GM21423 (cell line): ENCODE measurements at regions not wholly inside any gene's neighbourhood (a gene's known extent, or its start where the extent isn't known, plus 50 kb on each side); places are given as distances from the start of the nearest gene placed in this dataset.
A peak's percentile ranks its signal among the peaks of the same experiment; 100 is the strongest.

Source experiments
- ATAC-seq: cut with Tn5 transposase; IDR thresholded peaks from one replicate; pipeline ENCODE4 v1.9.1; 2021; ENCODE audit warnings: mild to moderate bottlenecking, moderate library complexity; ENCODE audit not compliant: unreplicated experiment

DNA sequence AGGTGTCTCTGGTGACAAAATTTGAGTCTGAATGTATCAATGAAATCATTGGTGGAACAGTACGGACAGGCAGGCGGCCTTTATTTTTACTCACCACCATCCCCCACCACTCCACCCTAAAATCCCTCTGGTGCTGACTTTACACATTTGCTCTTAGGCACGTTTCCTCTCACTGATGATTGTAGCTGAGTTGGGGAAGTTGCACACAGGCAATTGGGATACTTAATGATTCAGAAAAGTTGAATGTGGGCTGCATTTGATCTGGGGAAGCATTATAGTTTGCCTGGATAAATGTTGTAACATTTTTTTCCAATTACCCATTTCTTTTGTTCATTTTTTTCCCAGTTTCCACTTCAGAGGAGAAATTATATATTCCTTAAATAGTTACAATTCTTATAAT is 658.4 kb downstream of the TLR4 start:
- ATAC-seq = no peak

DNA sequence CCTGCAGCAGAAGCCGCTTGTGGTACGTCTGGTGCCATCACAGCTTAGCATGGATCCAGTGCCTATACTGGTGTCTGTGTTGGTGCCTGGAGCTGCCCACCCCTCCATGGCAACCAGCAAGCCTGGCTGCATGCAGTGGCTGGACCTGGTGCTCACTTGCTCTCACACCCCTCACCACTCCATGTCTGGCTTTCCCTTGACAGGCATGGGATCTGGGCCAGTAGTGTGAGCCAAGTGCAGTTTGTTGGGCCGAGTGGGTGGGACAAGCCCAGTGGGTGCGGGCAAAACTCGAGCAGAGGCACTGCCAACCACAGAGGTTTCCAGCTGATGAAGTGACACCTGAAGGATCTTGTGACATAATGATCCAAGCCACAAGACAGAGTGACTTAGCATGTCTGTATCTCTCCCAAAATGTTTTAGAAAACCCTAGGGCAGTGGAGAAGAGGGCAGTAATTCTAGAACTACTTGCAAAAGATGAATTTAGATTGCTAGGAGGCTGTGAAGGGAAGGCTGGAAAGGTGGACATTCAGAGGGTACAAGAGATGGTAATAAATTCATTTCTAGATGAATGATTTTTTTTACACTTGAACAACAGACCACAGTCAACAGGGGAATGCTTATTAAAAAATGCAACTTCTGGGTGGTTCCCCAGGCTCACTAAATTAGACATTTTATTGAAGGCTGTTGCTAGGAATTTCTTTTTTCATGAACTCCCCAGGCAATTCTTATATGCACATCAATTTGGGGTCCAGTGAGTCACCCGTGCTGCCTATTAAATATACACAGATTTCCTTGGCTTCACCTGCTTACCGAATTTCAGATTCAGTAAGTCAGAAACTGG is 660.3 kb downstream of the TLR4 start:
- ATAC-seq = peak; percentile 56

DNA sequence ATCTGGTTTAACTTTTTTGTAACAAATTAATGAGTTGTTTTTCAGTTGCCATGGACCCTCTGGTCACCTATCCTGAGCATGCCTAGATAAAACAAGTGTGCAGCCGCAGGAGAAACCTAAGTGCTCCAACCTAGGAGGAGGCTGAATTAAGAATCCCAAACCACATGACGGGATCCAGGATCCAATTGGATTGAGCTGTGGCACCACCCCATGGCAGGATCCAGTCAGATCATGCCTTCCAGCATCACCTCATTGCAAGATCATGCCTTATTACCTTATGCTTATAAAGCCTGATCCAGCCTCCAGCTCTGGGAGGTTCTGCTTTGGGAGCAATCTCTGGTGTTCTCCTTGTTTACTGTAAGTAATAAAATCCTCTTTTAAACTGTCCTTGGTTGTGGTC is 662.0 kb downstream of the TLR4 start:
- ATAC-seq = no peak

DNA sequence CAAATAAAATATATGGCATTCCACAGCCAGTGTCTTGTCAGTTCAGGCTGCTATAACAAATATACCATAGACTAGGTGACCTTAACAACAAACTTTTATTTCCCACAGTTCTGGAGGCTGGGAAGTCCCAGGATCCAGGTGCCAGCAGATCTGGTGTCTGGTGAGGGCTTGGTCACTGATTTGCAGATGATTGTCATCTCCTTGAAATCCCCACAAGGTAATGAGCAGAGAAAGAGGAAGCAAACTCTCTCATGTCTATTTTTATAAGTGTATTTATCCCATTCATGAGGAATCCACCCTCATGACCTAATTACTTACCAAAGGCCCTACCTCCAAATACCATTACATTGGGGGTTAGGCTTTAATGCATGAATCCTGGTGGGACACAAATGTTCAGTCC is 663.2 kb downstream of the TLR4 start:
- no peak for ATAC-seq

DNA sequence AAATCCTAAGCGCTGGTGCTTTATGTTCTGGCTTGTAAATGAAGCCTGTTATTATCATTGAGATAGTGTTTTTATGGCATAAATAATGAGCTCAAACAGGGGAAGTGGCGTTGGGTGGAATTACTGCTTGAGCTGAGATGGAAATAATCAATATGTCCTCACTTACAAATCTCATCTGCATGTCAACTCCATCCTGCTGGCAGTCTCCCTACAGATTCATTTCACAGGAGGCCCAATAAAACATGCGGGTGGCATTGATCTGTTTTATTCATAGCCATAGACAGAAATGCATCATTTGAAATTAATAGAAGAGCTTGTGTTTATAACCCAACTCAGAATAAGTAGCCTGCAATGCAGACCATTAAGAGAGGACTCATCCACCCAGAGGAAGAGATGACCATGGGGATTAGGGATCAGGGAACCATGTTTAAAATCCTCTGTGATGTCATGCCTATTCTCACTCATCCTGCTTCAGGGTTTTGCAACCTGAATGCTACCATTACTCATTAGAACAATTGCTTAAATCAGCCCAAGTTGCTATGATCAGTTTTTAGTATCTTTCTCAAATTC is 680.4 kb downstream of the TLR4 start:
- no peak for ATAC-seq

DNA sequence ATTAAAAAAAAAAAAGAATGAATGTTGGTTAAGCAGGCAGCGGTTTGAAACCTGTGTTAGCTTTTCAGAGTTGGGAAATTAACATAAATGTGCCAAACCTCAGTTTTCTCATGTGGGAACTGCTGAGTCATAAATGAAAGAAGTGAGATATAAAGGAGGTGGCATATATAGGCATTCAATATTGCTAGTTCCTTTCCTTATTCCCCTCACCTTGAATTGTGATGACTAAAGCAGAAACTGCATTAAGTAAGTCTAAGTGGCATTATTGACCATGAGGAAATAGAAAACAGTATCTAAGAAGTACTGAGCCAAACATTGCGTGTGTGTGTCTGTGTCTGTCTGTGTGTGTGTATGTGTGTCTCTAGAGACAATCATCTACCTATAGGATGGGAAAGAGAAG is 691.2 kb downstream of the TLR4 start:
- peak; percentile 89 for ATAC-seq

DNA sequence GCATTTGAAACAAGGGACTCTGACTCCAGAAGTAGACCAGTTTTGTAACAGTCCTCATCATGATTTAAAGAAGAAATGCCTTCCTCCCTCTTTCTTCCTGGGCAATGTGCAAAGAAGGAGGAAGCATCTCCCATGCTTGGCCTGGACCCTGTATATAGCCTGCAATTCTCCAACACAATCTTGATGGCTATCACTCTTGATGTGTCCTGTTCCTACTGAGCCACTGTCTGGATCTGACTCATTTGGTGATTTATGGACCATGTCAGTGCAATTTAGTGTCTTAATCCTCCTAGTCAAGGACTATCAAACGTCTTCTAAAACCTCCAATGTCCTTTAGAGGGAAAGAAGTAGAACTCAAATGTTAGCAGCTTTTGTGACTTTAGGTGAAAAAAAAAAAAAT is 697.3 kb downstream of the TLR4 start:
- no peak for ATAC-seq

DNA sequence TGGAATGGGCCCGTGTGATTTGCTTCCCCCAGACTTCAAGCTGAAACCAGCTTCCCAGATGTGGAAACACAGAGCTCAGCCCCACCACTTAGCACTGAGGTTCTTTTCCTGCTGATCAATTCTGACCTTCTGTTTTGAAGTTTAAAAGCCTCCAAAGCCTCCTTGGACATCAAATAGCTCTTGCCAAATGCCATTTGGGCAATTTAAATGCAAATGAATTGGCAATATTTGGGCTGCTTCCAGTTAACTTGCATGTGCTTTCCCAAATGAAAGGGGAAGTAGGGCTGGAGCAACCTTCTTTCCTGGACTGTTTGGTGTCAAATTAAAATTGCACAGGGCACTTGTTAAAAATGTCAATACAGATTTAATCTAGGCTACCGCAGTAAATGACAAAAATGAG is 710.5 kb downstream of the TLR4 start:
- ATAC-seq = no peak

DNA sequence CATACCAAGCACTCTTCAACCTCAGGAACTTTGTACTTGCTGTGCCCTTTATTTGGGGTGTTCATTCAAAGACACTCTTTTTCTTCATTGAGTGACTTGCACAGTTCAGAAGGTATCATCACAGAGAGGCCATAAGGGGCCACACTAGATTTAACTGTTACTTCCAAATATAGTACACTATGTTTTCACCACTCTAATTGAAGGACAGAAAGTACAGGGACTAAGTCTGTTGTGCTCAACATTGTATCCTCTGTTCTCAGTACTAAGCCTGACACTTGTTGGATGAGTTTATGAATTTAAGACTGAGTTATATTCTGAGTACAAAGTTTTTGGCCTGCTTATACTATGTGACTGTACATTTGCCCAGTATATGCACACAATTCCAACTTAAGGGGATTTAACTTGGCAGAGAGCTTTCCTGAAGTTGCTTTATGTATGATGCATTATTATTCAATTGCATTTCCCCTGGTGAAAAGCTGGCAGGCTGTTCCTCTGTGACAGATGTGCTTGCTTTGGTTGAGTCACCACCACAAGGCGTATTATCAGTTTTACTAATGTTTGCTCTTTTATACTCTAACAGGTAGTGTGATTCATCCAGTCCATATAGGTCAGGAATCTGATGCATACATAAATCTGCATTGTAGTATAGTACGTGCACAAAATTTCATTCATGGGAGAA is 714.8 kb downstream of the TLR4 start:
- no peak for ATAC-seq

DNA sequence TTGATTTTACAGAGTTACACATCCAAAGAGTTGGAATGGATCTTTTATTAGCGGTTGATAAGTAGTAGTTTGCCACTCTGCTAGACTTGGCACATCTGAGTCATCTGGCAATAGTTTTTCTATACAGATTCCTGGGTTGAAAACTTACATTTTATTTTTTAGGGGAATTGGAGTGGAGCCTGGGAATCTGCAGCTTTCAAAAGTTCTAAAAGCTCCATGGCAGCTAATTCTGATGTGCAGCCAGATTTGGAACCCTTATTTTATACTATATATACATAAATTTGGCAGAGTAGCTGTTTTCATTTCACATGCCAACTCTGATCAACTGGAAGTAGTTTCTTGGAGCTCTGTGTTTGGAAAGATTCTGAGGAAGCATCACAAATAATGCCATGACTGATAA is 715.5 kb downstream of the TLR4 start:
- no peak for ATAC-seq

DNA sequence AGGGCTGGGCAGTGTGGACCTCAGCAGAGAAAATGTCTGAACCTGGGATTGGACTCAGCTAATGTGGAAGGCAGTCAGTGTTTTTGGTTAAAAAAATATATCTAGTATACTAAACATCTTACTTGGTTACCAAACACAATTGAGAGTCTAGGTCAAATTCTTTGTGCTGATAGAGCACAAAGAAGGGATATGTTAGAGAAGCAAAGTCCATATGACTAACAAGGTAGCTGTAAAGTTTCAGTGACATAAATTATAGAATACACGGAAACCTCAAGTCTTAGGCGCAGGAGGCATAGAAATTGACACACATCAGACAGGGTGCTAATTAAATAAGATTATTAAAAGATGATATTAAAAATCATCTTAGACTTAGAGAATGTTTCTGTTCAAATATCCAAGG is 718.3 kb downstream of the TLR4 start:
- ATAC-seq = no peak

DNA sequence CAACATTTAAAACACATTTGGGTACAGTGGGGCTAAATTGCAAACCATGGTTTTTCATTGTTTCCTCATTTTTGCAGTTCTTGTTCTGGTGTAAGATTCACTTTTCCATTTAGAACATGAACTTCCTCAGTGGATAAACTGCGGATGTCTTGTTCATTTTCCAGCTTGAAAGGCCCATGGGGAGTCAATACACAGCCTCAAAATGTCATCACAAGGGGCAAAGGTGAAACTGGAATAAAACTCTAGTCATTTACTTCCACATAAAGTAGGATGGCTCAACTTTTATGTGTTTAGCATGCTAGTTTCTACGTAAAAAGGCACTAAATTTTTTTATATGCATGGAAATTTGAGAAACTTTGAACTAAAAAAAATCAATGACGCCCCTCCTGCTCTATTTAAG is 718.8 kb downstream of the TLR4 start:
- ATAC-seq = no peak

DNA sequence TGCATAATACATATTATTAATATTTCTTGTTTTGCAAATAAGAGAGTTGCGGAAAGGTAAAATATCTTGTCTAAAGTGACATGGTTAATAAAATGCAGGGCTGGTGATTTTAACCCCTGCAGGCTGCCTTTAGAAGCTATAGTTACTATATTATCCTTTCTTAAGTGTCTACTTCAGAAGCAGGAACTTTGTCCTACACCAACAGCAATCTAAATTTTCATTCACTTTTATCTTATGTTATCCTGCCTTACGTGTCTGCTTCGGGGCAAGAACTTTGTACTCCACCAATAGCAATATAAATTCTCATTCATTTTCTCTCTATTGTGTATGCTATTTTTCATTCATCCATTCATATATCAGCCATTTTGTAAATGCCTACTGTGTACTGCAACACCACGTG is 719.5 kb downstream of the TLR4 start:
- no peak for ATAC-seq

DNA sequence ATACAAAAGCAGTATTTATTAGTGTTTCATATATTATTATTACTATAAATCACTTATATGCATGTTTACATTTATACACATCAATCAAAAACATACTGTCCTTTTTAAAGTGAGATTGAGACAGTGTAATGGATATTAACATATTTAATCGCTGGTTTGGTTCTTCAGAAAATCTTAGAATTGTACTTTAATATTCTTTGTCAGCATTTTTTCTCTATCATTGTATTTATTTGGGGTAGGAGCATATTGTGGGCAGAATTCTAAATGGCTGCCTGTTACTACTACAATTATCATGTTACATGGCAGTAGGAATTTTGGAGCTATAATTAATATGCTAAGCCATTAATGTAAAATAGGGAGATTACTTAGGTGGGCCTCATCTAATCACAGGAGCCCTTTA is 722.6 kb downstream of the TLR4 start:
- no peak for ATAC-seq

DNA sequence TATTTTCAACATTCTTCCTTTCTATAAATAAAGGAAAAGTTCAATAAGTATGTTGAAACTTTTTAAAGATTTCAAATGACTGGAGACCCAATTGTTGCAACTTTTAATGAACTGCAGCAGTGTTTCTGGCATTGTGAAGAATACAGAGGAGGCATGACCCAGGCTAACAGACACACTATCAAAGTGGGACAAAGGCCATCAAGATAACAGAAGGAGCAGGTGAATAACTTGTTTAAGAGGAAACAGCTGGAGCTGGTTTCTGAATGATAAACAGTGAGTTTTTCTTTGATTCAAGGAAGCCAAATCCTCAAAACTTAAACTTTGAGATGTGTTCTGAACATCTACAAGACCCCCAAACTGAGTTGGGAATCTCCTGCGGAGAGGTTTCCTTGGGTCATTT is 734.6 kb downstream of the TLR4 start:
- no peak for ATAC-seq

DNA sequence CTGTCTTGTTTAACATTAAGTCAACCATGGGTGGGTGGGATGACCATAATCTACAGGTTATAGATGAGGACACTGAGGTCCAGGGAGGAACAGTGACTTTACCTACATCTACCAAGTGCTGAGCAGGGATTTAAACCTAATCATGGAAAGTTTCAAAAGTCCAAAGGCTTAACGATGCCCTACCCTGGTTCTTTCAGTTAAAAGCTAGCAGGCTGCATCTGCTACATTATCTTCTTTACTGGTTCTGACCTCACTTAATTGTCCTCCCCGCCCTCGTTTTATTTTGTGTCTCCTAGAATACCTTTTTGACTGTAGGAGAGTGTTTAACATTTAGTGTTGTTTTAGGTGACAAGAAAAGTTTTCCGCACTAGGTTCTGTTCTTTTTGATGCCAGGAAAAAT is 735.2 kb downstream of the TLR4 start:
- ATAC-seq = no peak

DNA sequence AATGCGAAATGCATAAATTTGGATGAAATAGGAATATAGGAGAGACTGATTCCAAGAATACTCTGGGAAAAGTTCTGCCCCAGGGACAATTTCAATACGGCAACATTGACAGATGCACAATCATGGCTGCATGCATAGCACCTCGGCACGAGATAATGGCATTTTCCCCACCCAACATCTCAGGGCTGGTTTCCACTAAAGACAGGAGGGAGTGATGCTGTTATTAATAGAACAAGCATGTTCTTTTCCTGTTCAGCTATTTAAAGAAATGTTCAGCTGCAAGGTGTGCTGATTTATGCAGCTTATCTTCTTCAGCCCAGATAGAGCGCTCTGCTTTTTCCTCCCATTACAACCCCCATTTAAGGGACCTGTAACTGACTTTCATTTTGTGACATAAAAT is 740.2 kb downstream of the TLR4 start:
- ATAC-seq = no peak

DNA sequence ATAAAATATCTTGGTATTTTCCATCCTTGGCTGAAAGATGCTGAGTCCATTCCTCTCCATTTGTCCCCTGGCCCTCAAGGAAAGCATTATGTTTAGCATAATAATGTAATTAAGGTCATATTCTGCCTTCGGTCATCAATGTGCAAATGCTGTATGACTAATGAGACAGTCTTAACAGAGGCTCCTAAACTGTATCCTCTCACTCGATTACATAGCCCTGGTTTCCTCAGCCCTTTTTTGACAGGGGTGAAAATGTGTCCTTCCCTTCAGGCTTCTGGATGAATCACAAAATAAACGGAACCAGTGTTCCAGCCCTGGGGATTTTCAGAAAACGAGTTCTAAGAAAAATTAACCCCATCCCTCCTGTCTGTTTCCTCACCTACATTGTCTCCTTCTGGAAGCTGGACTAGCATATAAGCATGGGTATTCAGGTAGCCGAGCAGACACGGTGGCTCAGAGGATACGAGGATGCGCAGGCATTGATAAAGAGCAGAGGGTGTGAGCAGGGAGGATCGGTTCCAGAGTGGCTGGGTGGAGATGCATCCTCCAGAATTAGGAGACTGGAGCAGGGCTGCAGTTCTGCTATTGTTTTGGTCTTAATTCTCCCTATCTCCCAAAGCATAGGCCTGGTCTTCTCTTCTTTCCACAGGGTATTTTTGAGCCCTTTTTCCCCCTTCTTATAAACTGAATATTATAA is 742.9 kb downstream of the TLR4 start:
- ATAC-seq = no peak

DNA sequence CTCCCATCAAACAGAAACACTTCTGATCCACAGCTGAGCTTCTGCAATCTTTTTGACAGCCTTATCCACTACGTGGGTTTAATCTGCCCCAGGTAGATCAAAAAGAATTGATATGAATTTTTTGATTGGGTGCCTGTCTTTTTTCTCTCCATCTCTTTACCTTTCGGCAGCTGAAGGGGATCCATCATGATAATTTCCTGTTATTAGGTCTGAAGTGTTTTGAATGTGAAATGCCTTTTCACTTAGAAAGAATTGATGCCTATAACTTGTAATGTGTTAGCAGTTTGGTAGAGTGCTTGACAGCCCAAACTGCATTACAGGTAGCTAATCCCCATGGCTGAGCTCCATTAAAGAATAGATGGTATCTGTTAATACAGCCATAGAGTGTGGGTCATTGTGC is 745.4 kb downstream of the TLR4 start:
- ATAC-seq = no peak

DNA sequence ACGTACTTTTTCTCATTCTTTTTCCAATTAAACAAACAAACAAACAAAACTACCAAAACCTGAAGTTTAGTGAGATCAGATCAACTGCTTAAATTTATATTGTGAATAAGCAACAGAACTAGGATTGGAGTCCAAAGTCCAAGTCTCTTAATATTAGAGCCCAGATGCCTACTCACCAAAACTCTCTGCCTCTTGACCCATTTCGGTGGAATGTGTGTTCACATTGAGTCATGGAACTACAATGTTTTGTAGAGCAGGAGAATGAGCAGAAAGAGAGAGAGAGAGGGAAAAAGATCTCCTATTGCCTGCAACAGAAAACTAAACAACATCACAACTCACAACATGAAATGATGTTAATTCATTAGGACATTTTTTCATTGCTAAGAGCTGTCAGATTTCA is 751.1 kb downstream of the TLR4 start:
- ATAC-seq = no peak

DNA sequence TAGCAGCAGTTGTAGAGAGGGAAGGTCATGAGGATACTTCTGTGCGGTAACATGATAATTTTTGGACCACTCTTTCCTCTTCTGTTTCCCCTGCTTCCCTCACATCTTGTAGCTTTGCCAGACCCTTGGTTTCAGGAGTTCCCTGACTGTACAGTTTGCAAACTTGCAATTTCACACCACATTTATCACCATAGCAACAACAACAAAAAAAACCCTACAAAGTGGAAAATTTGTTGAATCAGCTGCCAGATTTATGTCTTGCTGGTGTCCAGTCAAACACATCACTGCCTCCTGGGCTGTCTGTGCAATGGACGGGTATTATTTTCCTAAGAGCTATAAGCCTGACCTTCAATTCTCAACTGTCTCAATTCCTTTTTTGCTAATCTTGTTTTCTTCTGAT is 751.6 kb downstream of the TLR4 start:
- ATAC-seq = no peak
